ENCODE measurements at regions not wholly inside any gene's neighbourhood (a gene's known extent, or its start where the extent isn't known, plus 50 kb on each side); places are given as distances from the start of the nearest gene placed in this dataset.

- TF ChIP-seq, protein P1, sequence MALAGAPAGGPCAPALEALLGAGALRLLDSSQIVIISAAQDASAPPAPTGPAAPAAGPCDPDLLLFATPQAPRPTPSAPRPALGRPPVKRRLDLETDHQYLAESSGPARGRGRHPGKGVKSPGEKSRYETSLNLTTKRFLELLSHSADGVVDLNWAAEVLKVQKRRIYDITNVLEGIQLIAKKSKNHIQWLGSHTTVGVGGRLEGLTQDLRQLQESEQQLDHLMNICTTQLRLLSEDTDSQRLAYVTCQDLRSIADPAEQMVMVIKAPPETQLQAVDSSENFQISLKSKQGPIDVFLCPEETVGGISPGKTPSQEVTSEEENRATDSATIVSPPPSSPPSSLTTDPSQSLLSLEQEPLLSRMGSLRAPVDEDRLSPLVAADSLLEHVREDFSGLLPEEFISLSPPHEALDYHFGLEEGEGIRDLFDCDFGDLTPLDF (CRISPR knock-in tag; IDR thresholded peaks at IDR 0.05) = no peak
Measured at GRCh38 chr15:83378921-83379578, 68.1 kb upstream of the SH3GL3 start (continued).

DNA sequence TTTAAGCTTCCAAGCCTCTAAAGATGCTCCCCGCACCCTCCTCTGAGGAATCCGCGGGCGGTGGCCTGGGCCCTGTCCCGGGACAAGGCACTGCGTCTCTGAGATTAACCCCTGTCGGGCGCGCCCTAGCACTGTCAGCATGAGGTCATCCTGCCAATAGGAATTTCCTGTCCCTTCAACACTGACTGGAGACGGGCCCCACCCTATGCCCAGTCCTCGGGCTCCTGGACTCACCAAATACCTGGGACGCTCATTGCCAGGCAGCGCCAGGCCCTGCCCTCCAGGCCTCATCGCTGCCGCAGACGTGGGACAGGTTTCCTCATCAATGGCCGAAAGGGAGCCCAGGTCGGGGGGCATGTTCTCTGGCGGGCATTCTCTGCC lies 67.6 kb upstream of the SH3GL3 start:
- DNase-seq (ENCODE audit: low spot score) (peak; percentile 34), ATAC-seq (peak; percentile 30)
- TF ChIP-seq TEAD4 (CRISPR knock-in tag; IDR thresholded peaks at IDR 0.05) (no peak), ZNF396 (CRISPR knock-in tag; IDR thresholded peaks at IDR 0.05; ENCODE audit: borderline replicate concordance) (no peak)
- TF ChIP-seq, protein P1 (CRISPR knock-in tag; IDR thresholded peaks at IDR 0.05) = no peak
- POLR2A ChIA-PET = no interaction called here
- H3K4me3 Mint-ChIP-seq = peak overlapping the region; percentile 62
- H3K27ac Mint-ChIP-seq = no peak overlapping the region
- peaks cover 28% of the 10 kb centered on the region for H3K4me1 Mint-ChIP-seq
- no peaks in the 10 kb centered on the region for H3K9me3 Mint-ChIP-seq
- H3K27me3 Mint-ChIP-seq (ENCODE audit: low read depth) = peaks cover 35% of the 10 kb centered on the region
- CTCF ChIA-PET = interaction anchor here (0.8 to 1.0 kb wide), 3 partner anchors 12 to 131 kb away, joined by 3 to 4 read pairs (median 4); no protein-coding TSS in a partner anchor
- H3K36me3 Mint-ChIP-seq = peaks cover 3% of the 10 kb centered on the region; the same call in 1 of the 2 replicates

DNA sequence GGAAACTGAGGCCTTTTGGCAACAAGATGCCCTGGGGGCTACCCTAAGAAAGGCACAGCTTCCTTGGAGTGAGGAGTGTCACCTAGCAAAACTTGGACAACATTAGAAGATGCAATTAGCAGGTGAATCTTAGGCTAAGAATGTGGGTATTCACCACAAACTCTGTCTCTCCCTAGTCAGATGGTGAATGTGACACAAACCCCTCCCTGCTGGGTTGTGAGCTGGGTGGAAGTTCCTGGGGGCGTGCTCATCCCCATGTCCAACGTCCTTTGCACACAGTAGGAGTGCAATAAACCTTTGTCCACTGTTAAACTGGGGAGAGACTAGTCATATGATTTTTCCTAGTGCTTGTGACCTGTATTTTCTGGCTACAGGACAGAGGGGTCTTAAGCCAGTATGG lies 67.1 kb upstream of the SH3GL3 start:
- Mint-ChIP-seq H3K36me3 (peaks cover 3% of the 10 kb centered on the region; the same call in 1 of the 2 replicates), H3K27ac (no peak overlapping the region), H3K4me3 (no peak overlapping the region), H3K9me3 (no peaks in the 10 kb centered on the region), H3K4me1 (peaks cover 28% of the 10 kb centered on the region), H3K27me3 (ENCODE audit: low read depth) (peaks cover 35% of the 10 kb centered on the region)
- no peak for ATAC-seq
- DNase-seq (ENCODE audit: low spot score) = no peak
- TF ChIP-seq CBFB (CRISPR knock-in tag; IDR thresholded peaks at IDR 0.05; ENCODE audit: low read depth) = no peak
- no peak for TF ChIP-seq MXD4 (CRISPR knock-in tag; IDR thresholded peaks at IDR 0.05; ENCODE audit: borderline replicate concordance)
- TF ChIP-seq HMGXB4 (CRISPR knock-in tag; IDR thresholded peaks at IDR 0.05) = no peak
- TF ChIP-seq HMGA2 (CRISPR knock-in tag; IDR thresholded peaks at IDR 0.05) = no peak
- TF ChIP-seq CREM (CRISPR knock-in tag; IDR thresholded peaks at IDR 0.05) = no peak
- TF ChIP-seq, protein P1 (CRISPR knock-in tag; IDR thresholded peaks at IDR 0.05) = no peak
- TF ChIP-seq, protein P2, sequence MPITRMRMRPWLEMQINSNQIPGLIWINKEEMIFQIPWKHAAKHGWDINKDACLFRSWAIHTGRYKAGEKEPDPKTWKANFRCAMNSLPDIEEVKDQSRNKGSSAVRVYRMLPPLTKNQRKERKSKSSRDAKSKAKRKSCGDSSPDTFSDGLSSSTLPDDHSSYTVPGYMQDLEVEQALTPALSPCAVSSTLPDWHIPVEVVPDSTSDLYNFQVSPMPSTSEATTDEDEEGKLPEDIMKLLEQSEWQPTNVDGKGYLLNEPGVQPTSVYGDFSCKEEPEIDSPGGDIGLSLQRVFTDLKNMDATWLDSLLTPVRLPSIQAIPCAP (CRISPR knock-in tag; IDR thresholded peaks at IDR 0.05) = no peak
- CTCF ChIA-PET = interaction anchor here (1.0 to 1.2 kb wide), 3 partner anchors 16 to 132 kb away, joined by 3 to 23 read pairs (median 5); no protein-coding TSS in a partner anchor
- POLR2A ChIA-PET = interaction anchor here (1.2 kb wide), 1 partner anchor 75 kb away, joined by 3 read pairs; no protein-coding TSS in a partner anchor

- CTCF ChIA-PET = interaction anchor here (1.0 to 1.2 kb wide), 3 partner anchors 16 to 132 kb away, joined by 3 to 23 read pairs (median 5); no protein-coding TSS in a partner anchor
- POLR2A ChIA-PET = interaction anchor here (1.2 kb wide), 1 partner anchor 75 kb away, joined by 3 read pairs; no protein-coding TSS in a partner anchor
- Mint-ChIP-seq H3K9me3 (no peaks in the 10 kb centered on the region), H3K4me1 (peaks cover 28% of the 10 kb centered on the region), H3K4me3 (no peak overlapping the region), H3K36me3 (peaks cover 3% of the 10 kb centered on the region; the same call in 1 of the 2 replicates), H3K27ac (no peak overlapping the region), H3K27me3 (ENCODE audit: low read depth) (peaks cover 37% of the 10 kb centered on the region)
- ATAC-seq (peak; percentile 7; the same call in 1 of the 2 replicates), DNase-seq (ENCODE audit: low spot score) (peak; percentile 34)
- TF ChIP-seq PRDM15 (CRISPR knock-in tag; IDR thresholded peaks at IDR 0.05) (no peak), TEAD1 (CRISPR knock-in tag; IDR thresholded peaks at IDR 0.05) (no peak), NR2C2 (CRISPR knock-in tag; IDR thresholded peaks at IDR 0.05) (no peak), STAT6 (CRISPR knock-in tag; conservative IDR thresholded peaks at IDR 0.05; ENCODE audit: low read depth) (no peak), GTF2I (CRISPR knock-in tag; conservative IDR thresholded peaks at IDR 0.05) (no peak)
Measured at GRCh38 chr15:83380682-83381081, 66.5 kb upstream of the SH3GL3 start.

Data from WTC11 (cell line).